ENCODE measurements at regions not wholly inside any gene's neighbourhood (a gene's known extent, or its start where the extent isn't known, plus 50 kb on each side); places are given as distances from the start of the nearest gene placed in this dataset.

- DNase-seq, result no peak
- Histone ChIP-seq H3K36me3 (no peaks in the 10 kb centered on the region), H3K27me3 (ENCODE audit: insufficient read depth, low read depth, severe bottlenecking) (no peaks in the 10 kb centered on the region), H3K4me3 (ENCODE audit: low read depth, low read length) (no peak overlapping the region), H3K27ac (no peak overlapping the region), H3K9me3 (ENCODE audit: severe bottlenecking) (no peaks in the 10 kb centered on the region)
- no peak for TF ChIP-seq CTCF (IDR thresholded peaks at IDR 0.05; ENCODE audit: low read depth, low read length)
Observed at GRCh38 chr3:5270666-5271371, 83.3 kb downstream of the EDEM1 start.

GRCh38 chr3:5271372-5271683, 83.8 kb downstream of the EDEM1 start:
- H3K27ac ChIP-seq, result no peak overlapping the region
- no peaks in the 10 kb centered on the region for H3K27me3 ChIP-seq (ENCODE audit: insufficient read depth, low read depth, severe bottlenecking)
- no peak for DNase-seq
- no peaks in the 10 kb centered on the region for H3K36me3 ChIP-seq
- H3K4me3 ChIP-seq (ENCODE audit: low read depth, low read length), result no peak overlapping the region
- TF ChIP-seq CTCF (IDR thresholded peaks at IDR 0.05; ENCODE audit: low read depth, low read length), result no peak
- no peaks in the 10 kb centered on the region for H3K9me3 ChIP-seq (ENCODE audit: severe bottlenecking)

- H3K4me3 ChIP-seq (ENCODE audit: low read depth, low read length), result no peak overlapping the region
- TF ChIP-seq CTCF (IDR thresholded peaks at IDR 0.05; ENCODE audit: low read depth, low read length), result no peak
- H3K36me3 ChIP-seq, result no peaks in the 10 kb centered on the region
- DNase-seq, result no peak
- H3K27ac ChIP-seq, result no peak overlapping the region
- H3K9me3 ChIP-seq (ENCODE audit: severe bottlenecking), result no peaks in the 10 kb centered on the region
- H3K27me3 ChIP-seq (ENCODE audit: insufficient read depth, low read depth, severe bottlenecking), result no peaks in the 10 kb centered on the region
Observed at GRCh38 chr3:5272387-5272786, 84.9 kb downstream of the EDEM1 start.

- no peak for TF ChIP-seq CTCF (IDR thresholded peaks at IDR 0.05; ENCODE audit: low read depth, low read length)
- H3K4me3 ChIP-seq (ENCODE audit: low read depth, low read length), result no peak overlapping the region
- peaks cover 2% of the 10 kb centered on the region for H3K9me3 ChIP-seq (ENCODE audit: severe bottlenecking)
- no peaks in the 10 kb centered on the region for H3K27me3 ChIP-seq (ENCODE audit: insufficient read depth, low read depth, severe bottlenecking)
- DNase-seq, result no peak
- H3K27ac ChIP-seq, result no peak overlapping the region
- no peaks in the 10 kb centered on the region for H3K36me3 ChIP-seq
Observed at GRCh38 chr3:5274091-5274490, 86.6 kb downstream of the EDEM1 start.

- TF ChIP-seq CTCF (IDR thresholded peaks at IDR 0.05; ENCODE audit: low read depth, low read length), result no peak
- Histone ChIP-seq H3K9me3 (ENCODE audit: severe bottlenecking) (peaks cover 8% of the 10 kb centered on the region), H3K4me3 (ENCODE audit: low read depth, low read length) (no peak overlapping the region), H3K27ac (no peak overlapping the region), H3K36me3 (no peaks in the 10 kb centered on the region), H3K27me3 (ENCODE audit: insufficient read depth, low read depth, severe bottlenecking) (no peaks in the 10 kb centered on the region)
- DNase-seq, result no peak
Observed at GRCh38 chr3:5275529-5275928, 88.0 kb downstream of the EDEM1 start.

GRCh38 chr3:5276934-5277333, 89.4 kb downstream of the EDEM1 start:
- H3K9me3 ChIP-seq (ENCODE audit: severe bottlenecking), result peaks cover 14% of the 10 kb centered on the region
- DNase-seq, result no peak
- H3K4me3 ChIP-seq (ENCODE audit: low read depth, low read length), result no peak overlapping the region
- no peaks in the 10 kb centered on the region for H3K36me3 ChIP-seq
- H3K27ac ChIP-seq, result no peak overlapping the region
- H3K27me3 ChIP-seq (ENCODE audit: insufficient read depth, low read depth, severe bottlenecking), result no peaks in the 10 kb centered on the region
- no peak for TF ChIP-seq CTCF (IDR thresholded peaks at IDR 0.05; ENCODE audit: low read depth, low read length)

Data from WERI-Rb-1 (cell line).